ENCODE measurements at regions not wholly inside any gene's neighbourhood (a gene's known extent, or its start where the extent isn't known, plus 50 kb on each side); places are given as distances from the start of the nearest gene placed in this dataset.

- TF ChIP-seq POLR2AphosphoS5 (IDR thresholded peaks at IDR 0.05) (no peak), CTCF (IDR thresholded peaks at IDR 0.05) (no peak), POLR2A (IDR thresholded peaks at IDR 0.05) (no peak)
Observed at GRCh38 chr6:33860006-33860405, 56.2 kb upstream of the MLN start.
